ENCODE measurements at regions not wholly inside any gene's neighbourhood (a gene's known extent, or its start where the extent isn't known, plus 50 kb on each side); places are given as distances from the start of the nearest gene placed in this dataset.

- WGBS: 98% methylated on average over 5 of the region's 5 CpGs
- Histone ChIP-seq H3K4me1 (ENCODE audit: control insufficient read depth in 2 of 2, insufficient read depth in 2 of 2, low read length in 2 of 2) (no peaks in the 10 kb centered on the region), H3K27ac (ENCODE audit: low read depth in 1 of 2, low read length in 1 of 2) (no peak overlapping the region), H3K4me3 (ENCODE audit: low read length in 2 of 2) (no peak overlapping the region), H3K36me3 (ENCODE audit: control insufficient read depth in 2 of 2, insufficient read depth in 2 of 2, low read length in 1 of 2) (no peaks in the 10 kb centered on the region), H3K27me3 (ENCODE audit: control insufficient read depth in 2 of 2, insufficient read depth in 1 of 2, low read length in 1 of 2) (no peaks in the 10 kb centered on the region), H3K9me3 (ENCODE audit: control insufficient read depth in 2 of 2, insufficient read depth in 1 of 2, low read length in 1 of 2) (no peaks in the 10 kb centered on the region)
- DNase-seq (ENCODE audit: low read depth in 6 of 9, low spot score in 9 of 9): no peak
Observed at GRCh38 chr1:29958271-29958670, 721.9 kb downstream of the PTPRU start.

- WGBS: 94% methylated on average over 4 of the region's 4 CpGs
- DNase-seq (ENCODE audit: low read depth in 6 of 9, low spot score in 9 of 9): no peak
- no peaks in the 10 kb centered on the region for H3K9me3 ChIP-seq (ENCODE audit: control insufficient read depth in 2 of 2, insufficient read depth in 1 of 2, low read length in 1 of 2)
Observed at GRCh38 chr1:29956349-29957030, 720.2 kb downstream of the PTPRU start.

GRCh38 chr1:29954591-29954990 is 718.3 kb downstream of the PTPRU start:
- Histone ChIP-seq H3K27me3 (ENCODE audit: control insufficient read depth in 2 of 2, insufficient read depth in 1 of 2, low read length in 1 of 2) (no peaks in the 10 kb centered on the region), H3K4me3 (ENCODE audit: low read length in 2 of 2) (no peak overlapping the region), H3K4me1 (ENCODE audit: control insufficient read depth in 2 of 2, insufficient read depth in 2 of 2, low read length in 2 of 2) (no peaks in the 10 kb centered on the region), H3K9me3 (ENCODE audit: control insufficient read depth in 2 of 2, insufficient read depth in 1 of 2, low read length in 1 of 2) (no peaks in the 10 kb centered on the region), H3K36me3 (ENCODE audit: control insufficient read depth in 2 of 2, insufficient read depth in 2 of 2, low read length in 1 of 2) (no peaks in the 10 kb centered on the region), H3K27ac (ENCODE audit: low read depth in 1 of 2, low read length in 1 of 2) (no peak overlapping the region)
- DNase-seq (ENCODE audit: low read depth in 6 of 9, low spot score in 9 of 9): no peak
- WGBS: 94% methylated on average over 3 of the region's 3 CpGs

More at GRCh38 chr1:29956349-29957030, 720.2 kb downstream of the PTPRU start:
- Histone ChIP-seq H3K27me3 (ENCODE audit: control insufficient read depth in 2 of 2, insufficient read depth in 1 of 2, low read length in 1 of 2) (no peaks in the 10 kb centered on the region), H3K36me3 (ENCODE audit: control insufficient read depth in 2 of 2, insufficient read depth in 2 of 2, low read length in 1 of 2) (no peaks in the 10 kb centered on the region), H3K4me1 (ENCODE audit: control insufficient read depth in 2 of 2, insufficient read depth in 2 of 2, low read length in 2 of 2) (no peaks in the 10 kb centered on the region), H3K4me3 (ENCODE audit: low read length in 2 of 2) (no peak overlapping the region), H3K27ac (ENCODE audit: low read depth in 1 of 2, low read length in 1 of 2) (no peak overlapping the region)

- no peak for DNase-seq (ENCODE audit: low read depth in 6 of 9, low spot score in 9 of 9)
- H3K27me3 ChIP-seq (ENCODE audit: control insufficient read depth in 2 of 2, insufficient read depth in 1 of 2, low read length in 1 of 2): no peaks in the 10 kb centered on the region
- no peak overlapping the region for H3K4me3 ChIP-seq (ENCODE audit: low read length in 2 of 2)
- no peaks in the 10 kb centered on the region for H3K4me1 ChIP-seq (ENCODE audit: control insufficient read depth in 2 of 2, insufficient read depth in 2 of 2, low read length in 2 of 2)
- H3K27ac ChIP-seq (ENCODE audit: low read depth in 1 of 2, low read length in 1 of 2): no peak overlapping the region
- WGBS: 48% methylated on average over 7 of the region's 7 CpGs
- H3K36me3 ChIP-seq (ENCODE audit: control insufficient read depth in 2 of 2, insufficient read depth in 2 of 2, low read length in 1 of 2): no peaks in the 10 kb centered on the region
- no peaks in the 10 kb centered on the region for H3K9me3 ChIP-seq (ENCODE audit: control insufficient read depth in 2 of 2, insufficient read depth in 1 of 2, low read length in 1 of 2)
Observed at GRCh38 chr1:29953961-29954360, 717.6 kb downstream of the PTPRU start.

GRCh38 chr1:29949676-29950075 is 713.4 kb downstream of the PTPRU start:
- H3K9me3 ChIP-seq (ENCODE audit: control insufficient read depth in 2 of 2, insufficient read depth in 1 of 2, low read length in 1 of 2): no peaks in the 10 kb centered on the region
- H3K27me3 ChIP-seq (ENCODE audit: control insufficient read depth in 2 of 2, insufficient read depth in 1 of 2, low read length in 1 of 2): no peaks in the 10 kb centered on the region
- H3K4me3 ChIP-seq (ENCODE audit: low read length in 2 of 2): no peak overlapping the region
- no peaks in the 10 kb centered on the region for H3K36me3 ChIP-seq (ENCODE audit: control insufficient read depth in 2 of 2, insufficient read depth in 2 of 2, low read length in 1 of 2)
- no peak overlapping the region for H3K27ac ChIP-seq (ENCODE audit: low read depth in 1 of 2, low read length in 1 of 2)
- 87% methylated on average over 1 of the region's 1 CpG for WGBS
- no peak for DNase-seq (ENCODE audit: low read depth in 6 of 9, low spot score in 9 of 9)
- no peaks in the 10 kb centered on the region for H3K4me1 ChIP-seq (ENCODE audit: control insufficient read depth in 2 of 2, insufficient read depth in 2 of 2, low read length in 2 of 2)

GRCh38 chr1:29948581-29948980 is 712.3 kb downstream of the PTPRU start:
- DNase-seq (ENCODE audit: low read depth in 6 of 9, low spot score in 9 of 9): no peak
- no peaks in the 10 kb centered on the region for H3K4me1 ChIP-seq (ENCODE audit: control insufficient read depth in 2 of 2, insufficient read depth in 2 of 2, low read length in 2 of 2)
- H3K36me3 ChIP-seq (ENCODE audit: control insufficient read depth in 2 of 2, insufficient read depth in 2 of 2, low read length in 1 of 2): no peaks in the 10 kb centered on the region
- no peaks in the 10 kb centered on the region for H3K27me3 ChIP-seq (ENCODE audit: control insufficient read depth in 2 of 2, insufficient read depth in 1 of 2, low read length in 1 of 2)
- H3K9me3 ChIP-seq (ENCODE audit: control insufficient read depth in 2 of 2, insufficient read depth in 1 of 2, low read length in 1 of 2): no peaks in the 10 kb centered on the region
- H3K4me3 ChIP-seq (ENCODE audit: low read length in 2 of 2): no peak overlapping the region
- no peak overlapping the region for H3K27ac ChIP-seq (ENCODE audit: low read depth in 1 of 2, low read length in 1 of 2)
- WGBS: 50% methylated on average over 8 of the region's 8 CpGs

GRCh38 chr1:29946057-29946456 is 709.7 kb downstream of the PTPRU start:
- 80% methylated on average over 3 of the region's 3 CpGs for WGBS
- Histone ChIP-seq H3K36me3 (ENCODE audit: control insufficient read depth in 2 of 2, insufficient read depth in 2 of 2, low read length in 1 of 2) (no peaks in the 10 kb centered on the region), H3K4me1 (ENCODE audit: control insufficient read depth in 2 of 2, insufficient read depth in 2 of 2, low read length in 2 of 2) (no peaks in the 10 kb centered on the region), H3K9me3 (ENCODE audit: control insufficient read depth in 2 of 2, insufficient read depth in 1 of 2, low read length in 1 of 2) (no peaks in the 10 kb centered on the region), H3K4me3 (ENCODE audit: low read length in 2 of 2) (no peak overlapping the region), H3K27me3 (ENCODE audit: control insufficient read depth in 2 of 2, insufficient read depth in 1 of 2, low read length in 1 of 2) (no peaks in the 10 kb centered on the region), H3K27ac (ENCODE audit: low read depth in 1 of 2, low read length in 1 of 2) (no peak overlapping the region)
- DNase-seq (ENCODE audit: low read depth in 6 of 9, low spot score in 9 of 9): no peak

GRCh38 chr1:29945426-29945825 is 709.1 kb downstream of the PTPRU start:
- H3K4me1 ChIP-seq (ENCODE audit: control insufficient read depth in 2 of 2, insufficient read depth in 2 of 2, low read length in 2 of 2): no peaks in the 10 kb centered on the region
- DNase-seq (ENCODE audit: low read depth in 6 of 9, low spot score in 9 of 9): no peak
- H3K9me3 ChIP-seq (ENCODE audit: control insufficient read depth in 2 of 2, insufficient read depth in 1 of 2, low read length in 1 of 2): no peaks in the 10 kb centered on the region
- 57% methylated on average over 10 of the region's 10 CpGs for WGBS
- no peaks in the 10 kb centered on the region for H3K36me3 ChIP-seq (ENCODE audit: control insufficient read depth in 2 of 2, insufficient read depth in 2 of 2, low read length in 1 of 2)
- no peak overlapping the region for H3K27ac ChIP-seq (ENCODE audit: low read depth in 1 of 2, low read length in 1 of 2)
- H3K4me3 ChIP-seq (ENCODE audit: low read length in 2 of 2): no peak overlapping the region
- no peaks in the 10 kb centered on the region for H3K27me3 ChIP-seq (ENCODE audit: control insufficient read depth in 2 of 2, insufficient read depth in 1 of 2, low read length in 1 of 2)

- 71% methylated on average over 15 of the region's 15 CpGs for WGBS
- H3K9me3 ChIP-seq (ENCODE audit: control insufficient read depth in 2 of 2, insufficient read depth in 1 of 2, low read length in 1 of 2): no peaks in the 10 kb centered on the region
- DNase-seq (ENCODE audit: low read depth in 6 of 9, low spot score in 9 of 9): no peak
- H3K4me3 ChIP-seq (ENCODE audit: low read length in 2 of 2): no peak overlapping the region
- H3K27ac ChIP-seq (ENCODE audit: low read depth in 1 of 2, low read length in 1 of 2): no peak overlapping the region
- H3K4me1 ChIP-seq (ENCODE audit: control insufficient read depth in 2 of 2, insufficient read depth in 2 of 2, low read length in 2 of 2): no peaks in the 10 kb centered on the region
- no peaks in the 10 kb centered on the region for H3K36me3 ChIP-seq (ENCODE audit: control insufficient read depth in 2 of 2, insufficient read depth in 2 of 2, low read length in 1 of 2)
- H3K27me3 ChIP-seq (ENCODE audit: control insufficient read depth in 2 of 2, insufficient read depth in 1 of 2, low read length in 1 of 2): no peaks in the 10 kb centered on the region
Observed at GRCh38 chr1:29944253-29944905, 708.1 kb downstream of the PTPRU start.
